PFSK-1 (cell line): ENCODE measurements at regions not wholly inside any gene's neighbourhood (a gene's known extent, or its start where the extent isn't known, plus 50 kb on each side); places are given as distances from the start of the nearest gene placed in this dataset.

Experiments used
- POLR2AphosphoS5 ChIP-seq: IDR thresholded peaks from 2 replicates; pipeline ENCODE4 v1.6.1; 2012; ENCODE audit warnings: low read depth, mild to moderate bottlenecking, control low read depth, low read length, moderate library complexity
- REST ChIP-seq, 2 experiments: IDR thresholded peaks; 2 replicates each; pipeline versions ENCODE4 v1.6.1 to v1.8.0; 2011 to 2012; ENCODE audit warnings: low read depth in 2 of 2, low read length in 2 of 2, control low read depth in 1 of 2, inconsistent platforms in 1 of 2, mild to moderate bottlenecking in 1 of 2, moderate library complexity in 1 of 2; ENCODE audit not compliant: insufficient read depth in 1 of 2

DNA sequence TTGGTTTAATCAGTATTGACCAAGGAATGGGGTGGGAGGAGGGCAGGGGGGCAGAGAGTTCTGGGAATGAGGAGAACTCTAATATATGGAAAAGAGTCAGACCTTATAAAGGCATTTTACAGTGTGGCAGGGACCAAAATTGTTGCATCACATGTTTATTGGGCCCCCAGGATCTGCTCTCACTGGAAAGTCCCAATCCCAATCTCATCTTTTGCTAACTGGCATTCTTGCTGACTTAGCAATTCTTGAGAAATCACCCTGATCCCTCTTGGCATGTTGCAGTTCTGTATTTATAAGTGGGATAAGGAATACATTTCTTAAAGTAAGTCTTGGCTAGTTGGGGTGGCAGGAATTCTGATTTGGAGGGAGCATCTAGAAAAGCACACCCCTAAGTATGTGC lies 104.4 kb upstream of the CXCL14 start:
- TF ChIP-seq POLR2AphosphoS5 (no peak), REST (IDR thresholded peaks at IDR 0.05; ENCODE audit: insufficient read depth in 1 of 2, low read depth in 2 of 2, low read length in 2 of 2) (no peak)
